SJSA1 (cell line): ENCODE measurements at regions not wholly inside any gene's neighbourhood (a gene's known extent, or its start where the extent isn't known, plus 50 kb on each side); places are given as distances from the start of the nearest gene placed in this dataset.

ENCODE experiments used
- DNase-seq, 2 experiments: peaks; one replicate each; pipeline ENCODE4 v3.0.0-alpha.2; 2015 to 2020; ENCODE audit warnings: low spot score in 2 of 2, low read depth in 1 of 2
- H3K27ac ChIP-seq: fragments of 250-450 bp; sonication (Bioruptor Pico); 2 replicates; pipeline ENCODE4 v1.5.1; 2020; ENCODE audit warnings: mild to moderate bottlenecking, moderate library complexity
- H3K27me3 ChIP-seq: fragments of 250-450 bp; sonication (Bioruptor Pico); replicated peaks from 2 replicates; pipeline ENCODE4 v1.5.1; 2020; ENCODE audit warnings: mild to moderate bottlenecking, moderate library complexity
- H3K36me3 ChIP-seq: fragments of 250-450 bp; sonication (Bioruptor Pico); 2 replicates; pipeline ENCODE4 v1.5.1; 2020; ENCODE audit warnings: mild to moderate bottlenecking
- H3K4me1 ChIP-seq: fragments of 250-450 bp; sonication (Bioruptor Pico); replicated peaks from 2 replicates; pipeline ENCODE4 v1.6.1; 2021; ENCODE audit warnings: mild to moderate bottlenecking
- H3K4me3 ChIP-seq: fragments of 250-450 bp; sonication (Bioruptor Pico); 2 replicates; pipeline ENCODE4 v1.5.1; 2020; ENCODE audit warnings: mild to moderate bottlenecking
- H3K9me3 ChIP-seq: fragments of 250-450 bp; sonication (Bioruptor Pico); replicated peaks from 2 replicates; pipeline ENCODE4 v1.5.1; 2020; ENCODE audit warnings: mild to moderate bottlenecking

- H3K27me3 ChIP-seq, result no peaks in the 10 kb centered on the region
- H3K36me3 ChIP-seq, result no peaks in the 10 kb centered on the region
- H3K4me1 ChIP-seq, result peaks cover 16% of the 10 kb centered on the region
- peak overlapping the region; percentile 23 for H3K4me3 ChIP-seq
- H3K27ac ChIP-seq, result peak overlapping the region; percentile 94
- H3K9me3 ChIP-seq, result no peaks in the 10 kb centered on the region
- DNase-seq, result peak; percentile 79 to 80
Observed at GRCh38 chr13:103282571-103283450, 216.6 kb upstream of the SLC10A2 start.

GRCh38 chr13:103277959-103278694 lies 211.9 kb upstream of the SLC10A2 start:
- H3K36me3 ChIP-seq, result no peaks in the 10 kb centered on the region
- H3K9me3 ChIP-seq, result no peaks in the 10 kb centered on the region
- DNase-seq, result no peak
- no peaks in the 10 kb centered on the region for H3K27me3 ChIP-seq
- no peak overlapping the region for H3K27ac ChIP-seq
- H3K4me1 ChIP-seq, result peaks cover 8% of the 10 kb centered on the region
- no peak overlapping the region for H3K4me3 ChIP-seq

GRCh38 chr13:103276775-103277498 lies 210.7 kb upstream of the SLC10A2 start:
- Histone ChIP-seq H3K9me3 (no peaks in the 10 kb centered on the region), H3K36me3 (no peaks in the 10 kb centered on the region), H3K4me1 (peaks cover 2% of the 10 kb centered on the region; the same call in 1 of the 2 replicates), H3K4me3 (no peak overlapping the region), H3K27ac (no peak overlapping the region), H3K27me3 (no peaks in the 10 kb centered on the region)
- no peak for DNase-seq

GRCh38 chr13:103275722-103276121 lies 209.5 kb upstream of the SLC10A2 start:
- no peak for DNase-seq
- H3K4me1 ChIP-seq, result no peaks in the 10 kb centered on the region
- H3K27ac ChIP-seq, result no peak overlapping the region
- H3K27me3 ChIP-seq, result no peaks in the 10 kb centered on the region
- H3K36me3 ChIP-seq, result no peaks in the 10 kb centered on the region
- no peak overlapping the region for H3K4me3 ChIP-seq
- no peaks in the 10 kb centered on the region for H3K9me3 ChIP-seq

- H3K4me3 ChIP-seq, result no peak overlapping the region
- no peaks in the 10 kb centered on the region for H3K4me1 ChIP-seq
- no peaks in the 10 kb centered on the region for H3K36me3 ChIP-seq
- H3K9me3 ChIP-seq, result no peaks in the 10 kb centered on the region
- H3K27ac ChIP-seq, result no peak overlapping the region
- no peak for DNase-seq
- H3K27me3 ChIP-seq, result no peaks in the 10 kb centered on the region
Observed at GRCh38 chr13:103275081-103275480, 208.9 kb upstream of the SLC10A2 start.

GRCh38 chr13:103273825-103274224 lies 207.6 kb upstream of the SLC10A2 start:
- no peaks in the 10 kb centered on the region for H3K27me3 ChIP-seq
- DNase-seq, result no peak

GRCh38 chr13:103272770-103273169 lies 206.6 kb upstream of the SLC10A2 start:
- no peak for DNase-seq
- H3K4me1 ChIP-seq, result no peaks in the 10 kb centered on the region

More at GRCh38 chr13:103273825-103274224, 207.6 kb upstream of the SLC10A2 start:
- no peaks in the 10 kb centered on the region for H3K4me1 ChIP-seq
- H3K9me3 ChIP-seq, result no peaks in the 10 kb centered on the region
- H3K36me3 ChIP-seq, result no peaks in the 10 kb centered on the region
- no peak overlapping the region for H3K27ac ChIP-seq
- H3K4me3 ChIP-seq, result no peak overlapping the region

GRCh38 chr13:103263448-103263847 lies 197.2 kb upstream of the SLC10A2 start:
- Histone ChIP-seq H3K4me3 (no peak overlapping the region), H3K9me3 (peaks cover 2% of the 10 kb centered on the region; the same call in 1 of the 2 replicates), H3K36me3 (no peaks in the 10 kb centered on the region), H3K4me1 (no peaks in the 10 kb centered on the region), H3K27me3 (no peaks in the 10 kb centered on the region), H3K27ac (no peak overlapping the region)
- DNase-seq, result no peak

More at GRCh38 chr13:103272770-103273169, 206.6 kb upstream of the SLC10A2 start:
- H3K27me3 ChIP-seq, result no peaks in the 10 kb centered on the region
- H3K27ac ChIP-seq, result no peak overlapping the region
- no peak overlapping the region for H3K4me3 ChIP-seq
- no peaks in the 10 kb centered on the region for H3K36me3 ChIP-seq
- no peaks in the 10 kb centered on the region for H3K9me3 ChIP-seq

GRCh38 chr13:103255587-103256301 lies 189.5 kb upstream of the SLC10A2 start:
- H3K27ac ChIP-seq, result no peak overlapping the region
- H3K4me1 ChIP-seq, result no peaks in the 10 kb centered on the region
- H3K9me3 ChIP-seq, result no peaks in the 10 kb centered on the region
- H3K36me3 ChIP-seq, result no peaks in the 10 kb centered on the region
- H3K27me3 ChIP-seq, result no peaks in the 10 kb centered on the region
- no peak for DNase-seq
- H3K4me3 ChIP-seq, result no peak overlapping the region

- Histone ChIP-seq H3K27ac (no peak overlapping the region), H3K27me3 (peaks cover 7% of the 10 kb centered on the region), H3K4me3 (no peak overlapping the region), H3K36me3 (no peaks in the 10 kb centered on the region), H3K9me3 (no peaks in the 10 kb centered on the region), H3K4me1 (no peaks in the 10 kb centered on the region)
- DNase-seq, result no peak
Observed at GRCh38 chr13:103250071-103250470, 183.9 kb upstream of the SLC10A2 start.

- DNase-seq, result no peak
- Histone ChIP-seq H3K27ac (no peak overlapping the region), H3K27me3 (peaks cover 7% of the 10 kb centered on the region), H3K4me3 (no peak overlapping the region), H3K4me1 (no peaks in the 10 kb centered on the region), H3K36me3 (no peaks in the 10 kb centered on the region), H3K9me3 (no peaks in the 10 kb centered on the region)
Observed at GRCh38 chr13:103246581-103247200, 180.5 kb upstream of the SLC10A2 start.

- Histone ChIP-seq H3K9me3 (no peaks in the 10 kb centered on the region), H3K4me1 (no peaks in the 10 kb centered on the region), H3K36me3 (no peaks in the 10 kb centered on the region), H3K27me3 (peaks cover 7% of the 10 kb centered on the region), H3K27ac (no peak overlapping the region), H3K4me3 (no peak overlapping the region)
- DNase-seq, result no peak
Observed at GRCh38 chr13:103243495-103243894, 177.3 kb upstream of the SLC10A2 start.

- no peak for DNase-seq
- Histone ChIP-seq H3K4me3 (no peak overlapping the region), H3K27ac (no peak overlapping the region), H3K27me3 (no peaks in the 10 kb centered on the region; the same call in 1 of the 2 replicates), H3K4me1 (no peaks in the 10 kb centered on the region), H3K36me3 (no peaks in the 10 kb centered on the region), H3K9me3 (no peaks in the 10 kb centered on the region)
Observed at GRCh38 chr13:103238441-103238840, 172.2 kb upstream of the SLC10A2 start.
